ENCODE measurements at regions not wholly inside any gene's neighbourhood (a gene's known extent, or its start where the extent isn't known, plus 50 kb on each side); places are given as distances from the start of the nearest gene placed in this dataset.

DNA sequence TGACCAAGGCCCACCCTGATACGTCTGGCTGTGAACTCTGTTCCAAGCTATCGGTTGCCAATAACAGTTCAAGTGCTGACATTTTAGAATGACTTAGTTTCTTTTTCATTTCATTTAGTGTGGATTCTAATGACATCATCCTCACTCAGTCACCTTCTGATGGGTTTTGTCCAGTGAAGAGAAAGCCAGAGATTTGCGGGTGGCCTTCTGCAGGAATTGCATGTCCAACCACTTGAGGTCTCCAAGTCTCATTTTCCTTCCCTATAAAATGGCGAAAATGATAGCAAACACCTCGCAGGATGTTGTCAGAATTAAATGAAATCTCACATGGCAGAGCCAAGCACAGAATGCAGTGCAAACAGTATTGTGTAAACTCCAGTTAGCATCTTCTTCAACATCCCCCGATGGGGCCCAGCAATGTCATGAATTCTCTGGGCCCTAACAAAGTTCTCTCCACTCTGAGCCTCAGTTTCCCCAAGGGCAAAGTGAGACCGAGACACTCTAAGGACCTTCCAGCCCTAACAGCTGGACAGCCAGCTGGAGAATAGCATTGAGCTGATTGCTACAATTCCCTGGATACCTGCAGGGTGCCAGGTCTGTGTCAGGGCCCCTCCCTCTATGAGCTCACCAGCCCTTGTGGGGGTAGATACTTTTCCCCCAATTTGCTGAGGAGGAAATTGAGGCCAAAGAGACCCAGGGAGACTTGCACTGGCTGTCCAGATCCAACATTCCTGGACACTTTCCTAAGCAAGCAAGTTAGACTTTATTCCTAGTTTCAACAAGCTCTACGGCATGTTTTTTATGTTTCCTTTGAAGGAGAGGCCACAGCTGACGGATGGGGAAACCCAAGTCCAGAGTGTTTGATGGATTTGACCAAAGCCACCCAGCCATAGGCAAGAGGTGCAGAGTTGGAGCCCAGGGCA is 286.7 kb downstream of the MN1 start:
- Histone ChIP-seq H3K9me3 (no peaks in the 10 kb centered on the region), H3K4me1 (no peaks in the 10 kb centered on the region), H3K27me3 (ENCODE audit: low read depth) (no peaks in the 10 kb centered on the region), H3K36me3 (replicated peaks) (no peaks in the 10 kb centered on the region), H3K4me3 (no peak overlapping the region)
- in situ Hi-C loops (cut with MboI; ENCODE audit: low sequenced_read_pairs) = no loop called here
- no peak for DNase-seq (ENCODE audit: low spot score in 2 of 2)

DNA sequence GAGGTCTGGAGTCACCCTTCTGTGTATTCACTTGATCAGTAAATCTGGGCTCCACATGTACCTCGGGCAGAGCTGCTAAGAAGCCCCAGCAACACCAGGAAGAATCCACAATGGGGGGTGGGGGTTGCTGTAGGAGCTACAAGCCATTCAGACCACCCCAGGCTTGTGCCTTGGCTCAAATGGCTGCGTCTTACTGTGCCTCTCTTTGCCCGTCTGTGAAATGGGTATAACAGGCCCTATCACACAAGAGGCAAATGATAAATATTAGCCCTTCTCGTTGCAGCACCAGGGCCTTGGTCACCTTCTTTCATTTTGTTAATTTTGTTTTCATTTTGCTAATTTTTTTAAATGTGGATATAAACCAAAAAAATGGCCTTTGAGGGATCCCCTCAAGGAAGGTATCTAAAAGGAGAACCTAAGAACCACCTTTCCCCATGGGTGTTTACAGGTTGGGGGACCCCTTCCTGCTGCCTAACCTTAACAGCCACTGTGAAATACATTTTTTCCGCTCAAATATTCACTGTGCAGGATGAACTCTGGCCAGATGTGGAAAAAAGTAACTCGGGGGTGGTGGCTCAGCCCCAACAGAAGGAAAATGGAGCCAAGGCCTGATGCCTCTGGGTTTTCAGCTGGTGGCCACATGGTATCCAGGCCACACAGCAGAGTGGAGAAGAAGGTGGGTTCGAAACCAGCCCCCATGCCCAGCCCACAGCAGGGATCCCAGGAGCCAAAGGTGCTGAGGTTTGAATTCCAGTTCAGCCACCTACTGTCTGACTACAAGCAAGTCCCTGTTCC is 284.0 kb downstream of the MN1 start:
- H3K27me3 ChIP-seq (ENCODE audit: low read depth) = no peaks in the 10 kb centered on the region
- no peak for DNase-seq (ENCODE audit: low spot score in 2 of 2)

DNA sequence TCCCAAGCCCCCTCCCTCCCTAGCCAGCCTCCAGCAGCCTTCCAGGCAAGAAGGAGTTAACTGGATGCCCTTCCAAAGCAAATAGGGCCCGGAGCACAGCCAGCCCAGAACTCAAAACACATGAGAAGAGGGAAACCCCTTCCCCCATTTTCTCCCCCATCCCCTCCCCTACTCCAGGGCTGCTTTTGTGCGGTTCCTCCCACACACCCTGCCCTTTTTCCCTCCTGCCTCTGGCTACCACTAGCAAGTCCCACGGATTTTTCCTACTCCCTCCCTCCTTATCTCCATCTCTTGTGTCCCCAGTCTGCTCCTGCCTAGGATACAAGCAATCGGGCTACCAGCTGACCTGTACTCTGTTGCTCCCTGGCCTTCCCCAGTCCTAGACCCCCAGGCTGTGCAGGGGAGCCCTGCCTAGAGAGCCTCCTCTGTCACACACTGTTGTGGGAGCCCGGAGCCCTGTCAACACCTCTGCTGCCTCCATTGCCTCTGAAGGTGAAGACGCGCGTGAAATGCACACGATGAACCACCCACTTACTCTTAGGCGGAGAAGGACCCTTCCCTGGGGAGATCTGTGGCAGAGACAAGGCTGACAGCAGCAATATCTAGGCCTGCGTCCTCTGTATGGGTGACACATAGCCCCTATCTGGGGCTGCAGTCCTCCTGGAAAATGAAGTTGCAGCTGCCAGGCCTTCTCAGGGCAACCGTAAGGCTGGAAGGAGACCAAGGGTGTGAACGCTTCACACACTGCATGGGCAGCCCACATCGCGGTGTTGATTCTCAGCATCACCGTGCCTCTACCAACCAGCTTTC is 282.8 kb downstream of the MN1 start:
- DNase-seq (ENCODE audit: low spot score in 2 of 2) = no peak
- in situ Hi-C loops (cut with MboI; ENCODE audit: low sequenced_read_pairs) = no loop called here
- H3K9me3 ChIP-seq = no peaks in the 10 kb centered on the region
- H3K4me1 ChIP-seq = no peaks in the 10 kb centered on the region
- no peak overlapping the region for H3K4me3 ChIP-seq
- no peaks in the 10 kb centered on the region for H3K27me3 ChIP-seq (ENCODE audit: low read depth)
- no peaks in the 10 kb centered on the region for H3K36me3 ChIP-seq (replicated peaks)

More for the DNA sequence above, 284.0 kb downstream of the MN1 start:
- Histone ChIP-seq H3K4me3 (no peak overlapping the region), H3K9me3 (no peaks in the 10 kb centered on the region), H3K4me1 (no peaks in the 10 kb centered on the region), H3K36me3 (replicated peaks) (no peaks in the 10 kb centered on the region)
- in situ Hi-C loops (cut with MboI; ENCODE audit: low sequenced_read_pairs) = no loop called here

DNA sequence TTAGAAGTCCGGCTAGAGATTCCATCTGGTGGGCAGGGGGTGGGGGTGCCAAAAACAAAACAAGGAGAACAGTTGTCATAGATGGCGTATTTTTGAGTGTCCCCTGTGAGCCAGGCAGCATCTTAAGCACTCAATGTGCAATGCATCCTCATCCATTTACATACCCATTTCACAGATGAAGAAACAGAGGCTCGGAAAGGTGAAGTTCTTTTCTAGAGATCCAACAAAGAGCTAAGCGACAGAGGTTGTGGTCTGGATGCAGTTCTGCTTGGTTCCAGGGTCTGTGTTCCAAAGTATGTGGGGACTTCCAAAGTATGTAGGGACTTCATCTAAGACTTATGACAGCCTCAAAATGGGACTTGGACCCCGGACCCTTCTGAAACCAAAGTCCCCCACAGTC is 277.8 kb downstream of the MN1 start:
- Histone ChIP-seq H3K27me3 (ENCODE audit: low read depth) (no peaks in the 10 kb centered on the region), H3K4me3 (no peak overlapping the region), H3K36me3 (replicated peaks) (no peaks in the 10 kb centered on the region), H3K9me3 (no peaks in the 10 kb centered on the region), H3K4me1 (no peaks in the 10 kb centered on the region)
- in situ Hi-C loops (cut with MboI; ENCODE audit: low sequenced_read_pairs) = no loop called here
- DNase-seq (ENCODE audit: low spot score in 2 of 2) = no peak

DNA sequence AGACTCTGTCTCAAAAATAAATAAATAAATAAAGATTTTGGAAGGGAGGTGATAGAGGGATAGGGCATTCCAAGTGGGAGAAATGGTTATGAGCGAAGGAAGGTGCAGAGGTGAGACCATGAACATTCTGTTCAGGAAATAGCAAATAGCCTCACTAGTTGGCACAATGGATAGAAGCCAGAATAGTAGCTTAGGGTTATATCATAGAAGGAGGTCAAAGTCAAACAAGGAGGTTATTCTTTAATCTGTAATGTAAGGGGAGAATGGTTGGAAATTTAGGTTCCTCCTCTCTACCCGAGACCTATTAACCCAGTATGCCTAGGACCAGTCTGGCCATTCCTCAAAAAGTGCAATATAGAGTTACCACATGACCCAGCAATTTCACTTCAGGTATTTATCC is 275.8 kb downstream of the MN1 start:
- in situ Hi-C loops (cut with MboI; ENCODE audit: low sequenced_read_pairs) = no loop called here
- Histone ChIP-seq H3K4me3 (no peak overlapping the region), H3K27me3 (ENCODE audit: low read depth) (no peaks in the 10 kb centered on the region), H3K4me1 (no peaks in the 10 kb centered on the region), H3K36me3 (replicated peaks) (no peaks in the 10 kb centered on the region), H3K9me3 (no peaks in the 10 kb centered on the region)
- no peak for DNase-seq (ENCODE audit: low spot score in 2 of 2)

DNA sequence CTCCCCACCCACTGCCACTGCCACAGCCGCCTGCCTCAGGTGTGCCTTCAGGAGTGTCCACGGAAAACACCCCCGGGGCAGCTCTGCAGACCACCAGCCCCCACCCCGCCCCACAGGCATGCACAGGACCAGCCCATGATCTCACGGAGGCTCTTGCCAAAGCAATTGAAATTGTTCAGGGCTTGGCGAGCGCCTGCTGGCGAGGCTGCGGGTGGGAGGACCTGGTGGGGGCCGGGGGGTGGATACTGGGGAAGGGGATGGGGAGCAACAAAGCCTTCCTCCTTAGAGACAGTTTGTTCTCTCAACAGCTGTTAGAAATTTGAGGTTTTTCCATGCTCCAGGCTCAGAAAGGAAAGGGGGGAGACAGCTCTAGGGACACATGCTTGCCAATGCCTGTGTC is 274.7 kb downstream of the MN1 start:
- H3K27me3 ChIP-seq (ENCODE audit: low read depth) = no peaks in the 10 kb centered on the region
- in situ Hi-C loops (cut with MboI; ENCODE audit: low sequenced_read_pairs) = no loop called here

DNA sequence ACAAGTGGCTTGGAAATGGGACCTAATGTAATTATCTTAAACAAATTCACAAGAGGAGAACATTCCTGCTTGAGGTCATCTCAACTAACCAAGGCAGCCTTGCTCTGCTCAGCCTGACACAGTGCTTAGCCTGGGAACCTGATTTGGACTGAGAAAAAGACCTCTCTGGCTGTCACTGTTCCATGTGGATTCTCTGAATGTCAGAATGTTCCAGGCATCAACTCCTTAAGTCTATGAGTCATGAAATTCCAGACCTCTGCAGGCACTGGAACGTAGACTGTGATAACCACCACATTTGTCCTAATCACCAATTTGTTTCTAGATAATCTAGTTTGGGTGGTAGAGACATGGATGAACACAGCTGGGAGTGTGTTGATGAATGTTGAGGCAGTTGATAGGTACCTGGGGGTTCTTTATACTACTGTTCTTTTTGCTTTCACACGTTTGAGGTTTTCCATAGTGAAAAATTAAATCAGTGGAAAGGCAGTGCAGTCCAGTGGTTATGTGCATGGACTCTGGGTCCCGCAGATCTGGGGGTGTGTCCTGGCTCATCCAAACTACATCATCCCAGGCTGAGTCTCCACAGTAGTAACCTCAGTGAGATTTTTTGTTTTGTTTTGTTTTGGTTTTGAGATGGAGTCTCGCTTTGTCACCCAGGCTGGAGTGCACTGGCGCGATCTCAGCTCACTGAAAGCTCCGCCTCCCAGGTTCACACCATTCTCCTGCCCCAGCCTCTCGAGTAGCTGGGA is 269.6 kb downstream of the MN1 start:
- Histone ChIP-seq H3K36me3 (replicated peaks) (no peaks in the 10 kb centered on the region), H3K4me1 (no peaks in the 10 kb centered on the region), H3K27me3 (ENCODE audit: low read depth) (no peaks in the 10 kb centered on the region), H3K4me3 (no peak overlapping the region), H3K9me3 (no peaks in the 10 kb centered on the region)
- no peak for DNase-seq (ENCODE audit: low spot score in 2 of 2)
- in situ Hi-C loops (cut with MboI; ENCODE audit: low sequenced_read_pairs) = no loop called here

More for the DNA sequence above, 274.7 kb downstream of the MN1 start:
- no peak for DNase-seq (ENCODE audit: low spot score in 2 of 2)
- H3K9me3 ChIP-seq = no peaks in the 10 kb centered on the region
- H3K4me1 ChIP-seq = no peaks in the 10 kb centered on the region
- H3K36me3 ChIP-seq (replicated peaks) = no peaks in the 10 kb centered on the region
- no peak overlapping the region for H3K4me3 ChIP-seq

DNA sequence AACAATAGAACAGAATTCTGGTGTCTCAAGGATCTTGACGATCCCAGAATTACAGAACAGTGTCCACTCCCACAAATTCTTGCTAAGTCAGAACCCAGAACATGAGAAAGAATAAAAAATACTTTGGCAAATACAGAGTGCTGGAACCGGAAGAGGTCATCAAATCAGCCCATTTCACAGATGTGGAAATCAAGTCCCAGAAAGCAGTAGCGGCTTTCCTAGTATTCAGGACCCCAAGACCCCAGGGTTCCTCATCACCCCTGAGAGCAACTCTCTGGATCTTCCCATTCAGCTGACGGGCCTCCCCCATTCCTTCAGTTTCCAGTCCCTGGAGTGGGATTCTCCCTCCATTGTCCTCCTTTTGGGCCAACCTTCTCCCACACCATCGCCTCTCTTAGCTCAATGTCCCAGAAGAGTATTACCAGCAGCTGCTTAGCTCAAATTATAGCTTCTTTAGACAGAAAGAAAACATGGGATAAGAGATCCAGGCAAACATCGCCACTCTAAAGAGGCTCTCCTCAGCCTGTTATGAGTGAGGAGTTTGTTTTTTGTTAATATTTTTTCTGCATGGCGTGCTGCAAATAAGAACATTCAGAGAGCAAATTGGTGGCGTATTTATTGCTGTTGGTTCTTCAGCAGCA is 268.3 kb downstream of the MN1 start:
- Histone ChIP-seq H3K9me3 (no peaks in the 10 kb centered on the region), H3K36me3 (replicated peaks) (no peaks in the 10 kb centered on the region), H3K27me3 (ENCODE audit: low read depth) (no peaks in the 10 kb centered on the region), H3K4me3 (no peak overlapping the region), H3K4me1 (no peaks in the 10 kb centered on the region)
- no peak for DNase-seq (ENCODE audit: low spot score in 2 of 2)
- in situ Hi-C loops (cut with MboI; ENCODE audit: low sequenced_read_pairs) = no loop called here

DNA sequence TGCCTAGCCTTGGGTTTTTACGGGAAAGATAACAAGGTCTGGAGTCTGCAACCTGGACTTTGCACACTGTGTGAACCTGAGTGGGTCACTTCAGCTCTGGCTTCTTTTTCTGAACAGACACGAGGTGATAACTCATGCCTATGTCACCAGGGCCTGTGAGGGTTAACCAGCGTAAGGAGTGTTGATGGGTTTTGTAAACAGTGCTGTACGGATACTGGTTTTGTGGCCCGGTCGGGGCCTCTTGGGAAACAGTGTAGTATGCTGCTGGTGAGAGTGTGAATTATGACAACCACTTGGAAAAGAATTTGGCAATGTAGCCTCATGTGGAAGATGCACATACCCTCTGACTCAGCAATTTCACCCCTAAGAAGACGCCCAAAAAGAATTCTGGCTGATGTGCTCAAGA is 266.8 kb downstream of the MN1 start:
- Histone ChIP-seq H3K36me3 (replicated peaks) (no peaks in the 10 kb centered on the region), H3K27me3 (ENCODE audit: low read depth) (no peaks in the 10 kb centered on the region), H3K9me3 (no peaks in the 10 kb centered on the region), H3K4me1 (no peaks in the 10 kb centered on the region), H3K4me3 (no peak overlapping the region)
- no peak for DNase-seq (ENCODE audit: low spot score in 2 of 2)
- in situ Hi-C loops (cut with MboI; ENCODE audit: low sequenced_read_pairs) = no loop called here

DNA sequence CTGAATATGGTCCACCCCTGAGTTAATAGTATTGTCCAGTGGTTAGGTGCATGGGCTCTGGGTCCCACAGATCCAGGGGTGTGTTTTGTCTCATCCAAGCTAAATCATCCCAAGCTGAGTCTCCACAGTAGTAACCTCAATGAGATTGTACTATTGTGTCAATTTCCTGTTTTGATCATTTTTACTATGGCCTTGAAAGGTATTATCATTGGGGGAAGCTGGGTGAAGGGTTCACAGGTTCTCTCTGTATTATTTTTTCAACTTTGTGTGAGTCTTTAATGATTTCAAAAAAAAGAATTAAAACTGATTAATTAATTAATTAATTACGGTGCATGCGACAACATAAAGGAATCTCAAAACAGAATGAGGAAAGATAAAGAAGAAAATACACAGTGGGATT is 266.1 kb downstream of the MN1 start:
- Histone ChIP-seq H3K9me3 (no peaks in the 10 kb centered on the region), H3K4me1 (no peaks in the 10 kb centered on the region), H3K27me3 (ENCODE audit: low read depth) (no peaks in the 10 kb centered on the region), H3K4me3 (no peak overlapping the region), H3K36me3 (replicated peaks) (no peaks in the 10 kb centered on the region)
- in situ Hi-C loops (cut with MboI; ENCODE audit: low sequenced_read_pairs) = no loop called here
- DNase-seq (ENCODE audit: low spot score in 2 of 2) = no peak

DNA sequence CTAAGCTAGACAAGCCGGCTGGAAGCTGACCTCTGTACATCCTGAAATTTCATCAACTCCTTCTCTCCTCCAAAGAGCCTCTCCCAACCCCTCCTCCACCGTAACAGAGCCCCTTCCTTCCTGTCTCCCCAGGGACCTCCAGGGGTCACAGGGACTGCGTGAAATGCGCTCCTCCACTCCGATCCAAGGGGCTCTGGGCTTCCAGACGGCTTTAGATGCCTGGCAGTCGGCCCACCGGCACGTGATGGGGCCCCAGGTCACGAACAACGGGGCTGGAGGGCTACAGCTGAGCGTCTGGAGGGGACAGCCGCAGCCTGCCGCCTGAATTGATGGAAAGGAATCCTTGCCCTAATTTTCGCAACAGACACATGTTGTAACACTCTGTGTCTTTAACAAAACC is 264.1 kb downstream of the MN1 start:
- in situ Hi-C loops (cut with MboI; ENCODE audit: low sequenced_read_pairs) = no loop called here
- Histone ChIP-seq H3K36me3 (replicated peaks) (no peaks in the 10 kb centered on the region), H3K27me3 (ENCODE audit: low read depth) (no peaks in the 10 kb centered on the region), H3K4me1 (no peaks in the 10 kb centered on the region), H3K4me3 (no peak overlapping the region), H3K9me3 (no peaks in the 10 kb centered on the region)
- DNase-seq (ENCODE audit: low spot score in 2 of 2) = no peak

DNA sequence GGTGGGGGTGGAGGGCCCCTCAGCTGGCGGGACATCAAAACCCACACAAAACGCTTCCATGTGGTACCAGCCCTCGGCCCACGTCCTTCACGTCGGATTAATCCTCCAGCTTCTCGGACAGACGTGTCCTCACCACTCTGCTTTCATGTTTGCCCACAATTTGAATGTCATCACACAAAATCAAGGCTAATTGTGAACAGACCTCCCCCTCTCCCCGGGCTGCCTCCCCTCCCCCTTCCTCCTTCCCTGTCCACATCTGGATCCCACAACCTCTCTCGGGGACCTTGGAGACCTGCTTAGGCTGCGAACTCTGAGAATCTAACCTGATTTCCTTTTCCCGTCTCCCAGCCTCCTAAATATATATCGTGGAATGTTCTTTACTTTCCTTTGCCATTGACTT is 262.9 kb downstream of the MN1 start:
- no peaks in the 10 kb centered on the region for H3K27me3 ChIP-seq (ENCODE audit: low read depth)
- H3K4me1 ChIP-seq = no peaks in the 10 kb centered on the region
- H3K36me3 ChIP-seq (replicated peaks) = no peaks in the 10 kb centered on the region
- no peak overlapping the region for H3K4me3 ChIP-seq
- H3K9me3 ChIP-seq = no peaks in the 10 kb centered on the region
- in situ Hi-C loops (cut with MboI; ENCODE audit: low sequenced_read_pairs) = no loop called here
- DNase-seq (ENCODE audit: low spot score in 2 of 2) = no peak

DNA sequence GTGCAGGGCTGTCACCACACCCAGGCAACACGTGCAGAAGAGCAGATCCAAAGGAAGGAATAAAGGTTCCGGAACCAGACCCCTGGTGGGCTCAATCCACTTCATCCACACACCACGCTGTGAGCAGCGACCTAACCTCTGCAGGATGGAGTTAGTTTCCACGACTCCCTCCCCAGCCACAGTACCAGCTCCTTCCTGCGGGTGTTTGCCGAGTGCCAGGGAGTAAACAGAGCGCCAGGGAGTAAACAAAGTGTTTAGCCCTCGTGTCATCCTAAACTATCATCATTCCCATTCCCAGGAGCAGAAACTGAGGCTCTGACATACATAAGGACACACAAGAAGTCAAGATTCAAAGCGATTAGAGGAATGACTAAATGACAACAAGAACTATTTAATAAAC is 261.3 kb downstream of the MN1 start:
- no peak overlapping the region for H3K4me3 ChIP-seq
- no peak for DNase-seq (ENCODE audit: low spot score in 2 of 2)

More for the DNA sequence above, 261.3 kb downstream of the MN1 start:
- no peaks in the 10 kb centered on the region for H3K27me3 ChIP-seq (ENCODE audit: low read depth)
- no peaks in the 10 kb centered on the region for H3K9me3 ChIP-seq
- H3K36me3 ChIP-seq (replicated peaks) = no peaks in the 10 kb centered on the region
- H3K4me1 ChIP-seq = no peaks in the 10 kb centered on the region
- in situ Hi-C loops (cut with MboI; ENCODE audit: low sequenced_read_pairs) = no loop called here
